Breast epithelium (tissue), 3 donors: ENCODE measurements at regions not wholly inside any gene's neighbourhood (a gene's known extent, or its start where the extent isn't known, plus 50 kb on each side); places are given as distances from the start of the nearest gene placed in this dataset.

Source experiments
- CTCF ChIP-seq, 3 donors: fragments of 450-650 bp; IDR thresholded peaks; one replicate each; pipeline ENCODE4 v1.5.1; 2016 to 2017; ENCODE audit warnings: antibody characterized with exemption in 3 of 3, mild to moderate bottlenecking in 3 of 3, moderate library complexity in 3 of 3
- POLR2A ChIP-seq: fragments of 450-650 bp; IDR thresholded peaks from one replicate; pipeline ENCODE4 v1.6.1; 2016; ENCODE audit warnings: antibody characterized with exemption, mild to moderate bottlenecking, moderate library complexity
- POLR2AphosphoS5 ChIP-seq, 3 donors: sonication (generic); formaldehyde crosslinking; IDR thresholded peaks; one replicate each; pipeline ENCODE4 v1.6.1; 2017; ENCODE audit warnings: antibody characterized with exemption in 3 of 3

- no peak for TF ChIP-seq CTCF (IDR thresholded peaks at IDR 0.05)
- no peak for TF ChIP-seq POLR2A
- TF ChIP-seq POLR2AphosphoS5 (IDR thresholded peaks at IDR 0.05), result no peak
Measured at GRCh38 chr21:39116761-39117439, 66.4 kb downstream of the PSMG1 start.
